CD4-positive, alpha-beta T cell (primary cell): ENCODE measurements at regions not wholly inside any gene's neighbourhood (a gene's known extent, or its start where the extent isn't known, plus 50 kb on each side); places are given as distances from the start of the nearest gene placed in this dataset.

Experiments
- ATAC-seq: fragments of 200-7000 bp; cut with Tn5 transposase; one replicate; pipeline ENCODE4 v1.10.0; 2022; ENCODE audit warnings: mild to moderate bottlenecking; ENCODE audit not compliant: poor library complexity
- CTCF ChIA-PET: fragments of 350-600 bp; sonication (Branson Sonifier 250); formaldehyde crosslinking; loops from one replicate; lab custom pipeline; 2021; ENCODE audit warnings: antibody characterized with exemption, inconsistent platforms; lab: Charles Lee
- POLR2A ChIA-PET: fragments of 350-600 bp; sonication (Branson Sonifier 250); formaldehyde crosslinking; loops from one replicate; lab custom pipeline; 2021; ENCODE audit warnings: antibody characterized with exemption, inconsistent platforms; lab: Charles Lee
- DNase-seq, 14 experiments: peaks; one replicate each; pipeline ENCODE4 v3.0.0-alpha.2; 2013 to 2020; ENCODE audit warnings: mixed read lengths in 2 of 14
- H3K27ac ChIP-seq, 2 donors: one replicate each; pipeline versions ENCODE4 v1.5.1 to v1.7.0; 2013; ENCODE audit warnings: low read length in 2 of 2, low read depth in 1 of 2, mild to moderate bottlenecking in 1 of 2
- H3K27me3 ChIP-seq, 2 experiments: 1 replicate in 1 of 2; 2 replicates in 1 of 2; pipeline versions ENCODE4 v1.6.1 to v1.7.0; 2013; ENCODE audit warnings: low read length in 2 of 2, control low read depth in 1 of 2, mild to moderate bottlenecking in 1 of 2, moderate library complexity in 1 of 2; ENCODE audit not compliant: insufficient read depth in 2 of 2, control insufficient read depth in 1 of 2
- H3K36me3 ChIP-seq: one replicate; pipeline ENCODE4 v1.6.1; 2013; ENCODE audit warnings: low read length, control low read depth; ENCODE audit not compliant: insufficient read depth
- H3K4me1 ChIP-seq: one replicate; pipeline ENCODE4 v1.6.1; 2013; ENCODE audit warnings: low read length, control low read depth; ENCODE audit not compliant: insufficient read depth
- H3K4me3 ChIP-seq: one replicate; pipeline ENCODE4 v1.5.1; 2013; ENCODE audit warnings: mild to moderate bottlenecking, low read length, moderate library complexity
- H3K9me3 ChIP-seq, 2 experiments: 1 replicate in 1 of 2; 2 replicates in 1 of 2; pipeline versions ENCODE4 v1.6.1 to v1.7.0; 2013; ENCODE audit warnings: low read length in 2 of 2, mild to moderate bottlenecking in 2 of 2, control low read depth in 1 of 2, moderate library complexity in 1 of 2; ENCODE audit not compliant: control insufficient read depth in 1 of 2, insufficient read depth in 1 of 2
- H3K27ac Mint-ChIP-seq: one replicate; pipeline ENCODE4 v1.8.0; 2020; ENCODE audit warnings: mixed read lengths
- H3K27me3 Mint-ChIP-seq: one replicate; pipeline ENCODE4 v1.8.0; 2021; ENCODE audit warnings: mixed read lengths
- H3K36me3 Mint-ChIP-seq: one replicate; pipeline ENCODE4 v1.8.0; 2021; ENCODE audit warnings: low read depth, mixed read lengths
- H3K4me1 Mint-ChIP-seq: one replicate; pipeline ENCODE4 v1.8.0; 2021; ENCODE audit warnings: low read depth, mixed read lengths
- H3K4me3 Mint-ChIP-seq: one replicate; pipeline ENCODE4 v1.8.0; 2020; ENCODE audit warnings: mild to moderate bottlenecking, mixed read lengths
- H3K9me3 Mint-ChIP-seq: one replicate; pipeline ENCODE4 v1.8.0; 2020; ENCODE audit warnings: mixed read lengths
- intact Hi-C, 2 experiments: fragments of 100-400 bp; cut with DNase I in 1 of 2; cut with micrococcal nuclease in 1 of 2; formaldehyde crosslinking; loops; one replicate each; pipeline versions ENCODE4 v1.15.1 to v1.9.0; 2023 to 2025; cut with DNase I, micrococcal nuclease
- TF ChIP-seq, protein P1 (sequence below): fragments of 200-600 bp; IDR thresholded peaks from one replicate; pipeline ENCODE4 v1.8.0; 2022; ENCODE audit warnings: antibody characterized with exemption, mild to moderate bottlenecking

DNA sequence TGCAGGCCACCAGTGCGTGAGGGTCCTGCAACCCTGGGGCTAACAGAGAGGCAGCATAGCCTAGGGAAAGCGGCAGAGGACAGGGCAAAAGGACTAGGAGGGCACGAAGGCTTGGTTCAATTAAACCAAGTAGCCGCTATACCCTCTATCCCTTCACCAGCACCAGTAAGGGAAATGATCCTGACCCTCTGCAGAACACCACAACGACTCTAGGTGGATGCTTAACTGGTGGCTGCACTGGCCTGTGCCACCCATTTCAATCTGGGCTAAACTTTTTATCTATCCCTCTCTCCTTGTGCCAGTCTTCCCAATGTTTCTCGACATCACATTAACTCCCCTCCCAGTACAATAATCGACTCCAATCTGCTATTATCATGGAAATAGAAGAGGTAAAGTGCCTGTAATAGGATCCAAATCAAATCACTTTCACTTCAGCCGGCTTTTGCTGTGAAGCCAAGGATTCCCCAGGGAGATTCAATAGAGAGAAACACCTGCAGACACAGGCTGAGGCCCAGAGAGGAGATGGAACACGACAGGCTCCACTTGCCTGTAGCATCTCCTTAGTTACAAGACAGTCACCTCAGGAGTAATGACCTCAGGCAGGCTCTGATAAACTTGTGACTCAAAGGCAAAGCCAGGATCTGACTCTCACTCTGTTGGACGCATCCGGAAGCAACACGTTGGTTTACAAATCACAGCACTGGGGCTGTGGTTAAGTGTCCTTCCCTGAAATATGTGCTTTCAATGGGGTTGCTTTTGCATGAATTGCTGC, 791.6 kb upstream of the ARRDC4 start:
- Histone ChIP-seq H3K36me3 (no peaks in the 10 kb centered on the region), H3K27me3 (no peaks in the 10 kb centered on the region), H3K9me3 (peaks cover 0 to 4% of the 10 kb centered on the region in 2 experiments), H3K27ac (no peak overlapping the region), H3K4me3 (no peak overlapping the region), H3K4me1 (no peaks in the 10 kb centered on the region)
- Mint-ChIP-seq H3K4me1 (no peaks in the 10 kb centered on the region), H3K27me3 (no peaks in the 10 kb centered on the region), H3K9me3 (no peaks in the 10 kb centered on the region), H3K27ac (no peak overlapping the region), H3K36me3 (no peaks in the 10 kb centered on the region), H3K4me3 (no peak overlapping the region)
- POLR2A ChIA-PET, result no interaction called here
- intact Hi-C loops, result no loop called here
- DNase-seq (no peak), ATAC-seq (no peak)
- TF ChIP-seq, protein P1, sequence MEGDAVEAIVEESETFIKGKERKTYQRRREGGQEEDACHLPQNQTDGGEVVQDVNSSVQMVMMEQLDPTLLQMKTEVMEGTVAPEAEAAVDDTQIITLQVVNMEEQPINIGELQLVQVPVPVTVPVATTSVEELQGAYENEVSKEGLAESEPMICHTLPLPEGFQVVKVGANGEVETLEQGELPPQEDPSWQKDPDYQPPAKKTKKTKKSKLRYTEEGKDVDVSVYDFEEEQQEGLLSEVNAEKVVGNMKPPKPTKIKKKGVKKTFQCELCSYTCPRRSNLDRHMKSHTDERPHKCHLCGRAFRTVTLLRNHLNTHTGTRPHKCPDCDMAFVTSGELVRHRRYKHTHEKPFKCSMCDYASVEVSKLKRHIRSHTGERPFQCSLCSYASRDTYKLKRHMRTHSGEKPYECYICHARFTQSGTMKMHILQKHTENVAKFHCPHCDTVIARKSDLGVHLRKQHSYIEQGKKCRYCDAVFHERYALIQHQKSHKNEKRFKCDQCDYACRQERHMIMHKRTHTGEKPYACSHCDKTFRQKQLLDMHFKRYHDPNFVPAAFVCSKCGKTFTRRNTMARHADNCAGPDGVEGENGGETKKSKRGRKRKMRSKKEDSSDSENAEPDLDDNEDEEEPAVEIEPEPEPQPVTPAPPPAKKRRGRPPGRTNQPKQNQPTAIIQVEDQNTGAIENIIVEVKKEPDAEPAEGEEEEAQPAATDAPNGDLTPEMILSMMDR, result no peak
- CTCF ChIA-PET, result no interaction called here

DNA sequence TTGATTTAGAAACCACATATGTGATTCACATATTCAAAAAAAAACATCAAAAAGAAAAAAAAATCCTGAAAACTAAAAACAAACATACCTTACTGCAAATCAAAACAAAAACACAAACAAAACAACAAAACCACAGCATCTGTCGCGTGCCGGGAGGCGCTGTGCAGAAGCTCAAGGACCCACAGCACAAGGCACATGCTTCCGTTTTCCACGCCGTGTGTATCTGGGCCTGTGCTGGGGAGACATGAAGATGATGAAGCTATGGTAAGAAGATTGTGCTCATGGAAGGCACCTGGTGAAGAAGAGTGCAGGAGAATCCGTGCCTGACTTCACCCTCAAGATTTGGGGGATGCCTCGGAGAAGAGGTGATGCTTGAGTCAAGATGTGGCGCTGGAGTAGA, 788.9 kb upstream of the ARRDC4 start:
- ATAC-seq, result no peak

DNA sequence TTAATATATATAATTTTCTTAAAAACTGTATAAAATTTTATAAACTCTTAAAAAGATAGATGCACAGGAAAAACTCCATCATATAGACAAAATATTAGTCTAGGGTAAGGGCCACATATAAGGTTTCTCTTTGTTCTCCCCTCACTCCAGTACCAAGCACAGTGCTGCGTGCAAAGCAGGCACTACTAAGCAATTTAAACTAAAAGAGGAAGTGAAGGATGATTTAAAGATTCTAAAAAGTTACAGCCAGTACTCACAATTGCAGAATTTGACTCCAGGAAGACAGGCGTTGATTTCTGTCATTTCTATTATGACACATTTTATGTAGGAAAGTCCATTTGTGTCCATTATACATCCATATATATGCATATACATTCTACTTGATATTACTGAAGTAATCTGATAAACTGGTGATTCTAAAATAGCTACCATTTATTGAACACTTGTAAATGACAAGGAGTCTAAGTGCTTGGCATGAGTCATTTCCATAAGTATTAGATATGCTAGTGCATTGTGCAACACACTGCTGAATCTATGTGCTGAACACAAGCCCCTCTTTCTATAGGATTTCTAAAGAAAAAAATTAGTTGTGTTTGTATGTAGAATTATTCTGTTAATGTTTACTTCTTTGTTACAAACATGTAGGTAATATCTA, 785.5 kb upstream of the ARRDC4 start:
- H3K4me3 ChIP-seq, result no peak overlapping the region
- ChIA-PET CTCF (no interaction called here), POLR2A (no interaction called here)
- Mint-ChIP-seq H3K36me3 (no peaks in the 10 kb centered on the region), H3K4me3 (no peak overlapping the region), H3K27me3 (no peaks in the 10 kb centered on the region), H3K9me3 (peaks cover 3% of the 10 kb centered on the region), H3K27ac (no peak overlapping the region), H3K4me1 (no peaks in the 10 kb centered on the region)
- H3K27ac ChIP-seq, result no peak overlapping the region
- no peak for DNase-seq
- no peaks in the 10 kb centered on the region for H3K27me3 ChIP-seq
- TF ChIP-seq, protein P1, result no peak
- intact Hi-C loops, result no loop called here
- no peaks in the 10 kb centered on the region for H3K36me3 ChIP-seq
- no peak for ATAC-seq
- peaks cover 0 to 10% of the 10 kb centered on the region in 2 experiments for H3K9me3 ChIP-seq
- no peaks in the 10 kb centered on the region for H3K4me1 ChIP-seq

More for the DNA sequence above, 788.9 kb upstream of the ARRDC4 start:
- H3K4me3 ChIP-seq, result no peak overlapping the region
- POLR2A ChIA-PET, result no interaction called here
- no peaks in the 10 kb centered on the region for H3K4me1 Mint-ChIP-seq
- H3K27me3 Mint-ChIP-seq, result no peaks in the 10 kb centered on the region
- H3K9me3 Mint-ChIP-seq, result no peaks in the 10 kb centered on the region
- CTCF ChIA-PET, result no interaction called here
- H3K4me1 ChIP-seq, result no peaks in the 10 kb centered on the region
- peaks cover 0 to 4% of the 10 kb centered on the region in 2 experiments for H3K9me3 ChIP-seq
- no peaks in the 10 kb centered on the region for H3K36me3 Mint-ChIP-seq
- intact Hi-C loops, result no loop called here
- no peaks in the 10 kb centered on the region for H3K36me3 ChIP-seq
- no peak overlapping the region for H3K4me3 Mint-ChIP-seq
- no peaks in the 10 kb centered on the region for H3K27me3 ChIP-seq
- H3K27ac ChIP-seq, result no peak overlapping the region
- no peak for DNase-seq
- TF ChIP-seq, protein P1, result no peak
- no peak overlapping the region for H3K27ac Mint-ChIP-seq
